SK-N-SH treated with all-trans-retinoic acid at 6 μM for 48 hours (cell line): ENCODE measurements at regions not wholly inside any gene's neighbourhood (a gene's known extent, or its start where the extent isn't known, plus 50 kb on each side); places are given as distances from the start of the nearest gene placed in this dataset.

Source experiments
- ATAC-seq: fragments of 200-7000 bp; cut with Tn5 transposase; 3 replicates; pipeline ENCODE4 v1.9.1; 2020; ENCODE audit warnings: mild to moderate bottlenecking, moderate library complexity
- ARNTL ChIP-seq: fragments of 450-650 bp; formaldehyde crosslinking; IDR thresholded peaks from 2 replicates; pipeline ENCODE4 v1.5.0; 2020; ENCODE audit warnings: low read depth, mild to moderate bottlenecking, moderate library complexity, borderline replicate concordance
- BACH2 ChIP-seq: fragments of 250-450 bp; sonication (Bioruptor Pico); IDR thresholded peaks from 2 replicates; pipeline ENCODE4 v1.9.0; 2021; ENCODE audit warnings: mild to moderate bottlenecking, borderline replicate concordance
- CREB5 ChIP-seq: fragments of 250-450 bp; sonication (Bioruptor Pico); IDR thresholded peaks from 2 replicates; pipeline ENCODE4 v1.5.1; 2020; ENCODE audit warnings: low read depth, mild to moderate bottlenecking, moderate library complexity
- CSDC2 ChIP-seq: fragments of 250-450 bp; sonication (Bioruptor Pico); IDR thresholded peaks from 2 replicates; pipeline ENCODE4 v1.5.0; 2020; ENCODE audit warnings: mild to moderate bottlenecking, moderate library complexity
- CSRNP3 ChIP-seq: fragments of 250-450 bp; sonication (Bioruptor Pico); IDR thresholded peaks from 2 replicates; pipeline ENCODE4 v1.5.1; 2021; ENCODE audit warnings: mild to moderate bottlenecking, moderate library complexity
- ISL1 ChIP-seq: fragments of 250-450 bp; sonication (Bioruptor Pico); IDR thresholded peaks from 2 replicates; pipeline ENCODE4 v2.1.2; 2022; ENCODE audit warnings: mild to moderate bottlenecking, moderate library complexity
- OSR1 ChIP-seq: fragments of 250-450 bp; sonication (Bioruptor Pico); IDR thresholded peaks from 2 replicates; pipeline ENCODE4 v1.8.0; 2022; ENCODE audit warnings: moderate library complexity, mild to moderate bottlenecking, inconsistent platforms
- PATZ1 ChIP-seq: fragments of 250-450 bp; sonication (Bioruptor Pico); IDR thresholded peaks from 2 replicates; pipeline ENCODE4 v1.8.0; 2020; ENCODE audit warnings: mild to moderate bottlenecking, moderate library complexity, borderline replicate concordance
- POU6F1 ChIP-seq: fragments of 250-450 bp; sonication (Bioruptor Pico); IDR thresholded peaks from 2 replicates; pipeline ENCODE4 v1.8.0; 2021; ENCODE audit warnings: low read depth, mild to moderate bottlenecking, moderate library complexity, borderline replicate concordance
- PPARA ChIP-seq: fragments of 250-450 bp; sonication (Bioruptor Pico); IDR thresholded peaks from 2 replicates; pipeline ENCODE4 v1.5.0; 2020; ENCODE audit warnings: mild to moderate bottlenecking, borderline replicate concordance
- TCF4 ChIP-seq: fragments of 250-450 bp; sonication (Bioruptor Pico); IDR thresholded peaks from 2 replicates; pipeline ENCODE4 v1.8.0; 2021; ENCODE audit warnings: mild to moderate bottlenecking, moderate library complexity, borderline replicate concordance
- TOX ChIP-seq: fragments of 250-450 bp; sonication (Bioruptor Pico); IDR thresholded peaks from 2 replicates; pipeline ENCODE4 v1.8.0; 2021; ENCODE audit warnings: mild to moderate bottlenecking, moderate library complexity, borderline replicate concordance
- TSHZ2 ChIP-seq: fragments of 250-450 bp; sonication (Bioruptor Pico); IDR thresholded peaks from 2 replicates; pipeline ENCODE4 v1.5.0; 2020; ENCODE audit warnings: mild to moderate bottlenecking, moderate library complexity
- ZC3H10 ChIP-seq: fragments of 250-450 bp; sonication (Bioruptor Pico); IDR thresholded peaks from 2 replicates; pipeline ENCODE4 v1.5.1; 2021; ENCODE audit warnings: mild to moderate bottlenecking, moderate library complexity
- ZFP3 ChIP-seq: fragments of 250-450 bp; sonication (Bioruptor Pico); IDR thresholded peaks from 2 replicates; pipeline ENCODE4 v1.5.0; 2020; ENCODE audit warnings: mild to moderate bottlenecking, moderate library complexity
- ZFP30 ChIP-seq: fragments of 450-650 bp; formaldehyde crosslinking; IDR thresholded peaks from 2 replicates; pipeline ENCODE4 v1.5.0; 2022; ENCODE audit warnings: mild to moderate bottlenecking, moderate library complexity
- ZNF565 ChIP-seq: fragments of 450-650 bp; formaldehyde crosslinking; conservative IDR thresholded peaks from 2 replicates; pipeline ENCODE4 v1.5.0; 2020; ENCODE audit warnings: low read depth, mild to moderate bottlenecking, moderate library complexity
- ZNF70 ChIP-seq: fragments of 450-650 bp; formaldehyde crosslinking; IDR thresholded peaks from 2 replicates; pipeline ENCODE4 v1.5.0; 2020; ENCODE audit warnings: mild to moderate bottlenecking, moderate library complexity
- ZNF8 ChIP-seq: fragments of 450-650 bp; formaldehyde crosslinking; IDR thresholded peaks from 2 replicates; pipeline ENCODE4 v1.5.0; 2020; ENCODE audit warnings: mild to moderate bottlenecking, moderate library complexity

GRCh38 chr16:52727849-52728248 lies 180.9 kb upstream of the TOX3 start:
- ATAC-seq: no peak
- TF ChIP-seq ZC3H10 (CRISPR knock-in tag) (no peak), ISL1 (CRISPR knock-in tag) (no peak), TCF4 (no peak), PATZ1 (no peak), ZNF8 (CRISPR knock-in tag) (no peak), PPARA (CRISPR knock-in tag) (no peak), ZNF70 (no peak), OSR1 (CRISPR knock-in tag) (no peak), CREB5 (CRISPR knock-in tag) (no peak), TOX (no peak), BACH2 (CRISPR knock-in tag) (no peak), CSRNP3 (no peak), TSHZ2 (CRISPR knock-in tag) (no peak)

GRCh38 chr16:52727441-52727840 lies 180.5 kb upstream of the TOX3 start:
- TF ChIP-seq TOX (no peak), CSDC2 (no peak), BACH2 (CRISPR knock-in tag) (no peak), ISL1 (CRISPR knock-in tag) (no peak), PPARA (CRISPR knock-in tag) (no peak), TSHZ2 (CRISPR knock-in tag) (no peak), OSR1 (CRISPR knock-in tag) (no peak), PATZ1 (no peak), ZFP30 (no peak), CREB5 (CRISPR knock-in tag) (no peak), POU6F1 (CRISPR knock-in tag) (no peak), ZFP3 (CRISPR knock-in tag) (no peak), ARNTL (CRISPR knock-in tag) (no peak), ZNF565 (CRISPR knock-in tag) (no peak), TCF4 (no peak), CSRNP3 (no peak)
- TF ChIP-seq, all 23 proteins: peak for 0
- no peak for ATAC-seq
